A673 (cell line): ENCODE measurements at regions not wholly inside any gene's neighbourhood (a gene's known extent, or its start where the extent isn't known, plus 50 kb on each side); places are given as distances from the start of the nearest gene placed in this dataset.

ENCODE experiments used
- BruUV-seq: library from RNA; stranded (reverse); fragments of 400-500 nt; replicated peaks from 2 replicates; lab custom pipeline; 2021; lab: Mats Ljungman, UMichigan
- CTCF ChIA-PET: fragments of 300-600 bp; sonication (Branson Sonifier 250); formaldehyde crosslinking; loops from one replicate; lab custom pipeline; 2022; ENCODE audit warnings: antibody characterized with exemption; lab: Charles Lee
- POLR2A ChIA-PET: fragments of 300-600 bp; sonication (Branson Sonifier 250); formaldehyde crosslinking; loops from one replicate; lab custom pipeline; 2022; ENCODE audit warnings: antibody characterized with exemption; ENCODE audit not compliant: low non-redundant PET; lab: Charles Lee
- DNase-seq: peaks from one replicate; pipeline ENCODE4 v3.0.0-alpha.2; 2015; ENCODE audit warnings: low spot score
- H3K27ac ChIP-seq: fragments of 200-600 bp; sonication (generic); 2 replicates; pipeline ENCODE4 v1.5.1; 2016; ENCODE audit warnings: mixed run types, low read depth, mild to moderate bottlenecking, mixed read lengths, antibody characterized with exemption, low read length; ENCODE audit not compliant: poor library complexity, severe bottlenecking
- H3K27me3 ChIP-seq: fragments of 200-600 bp; sonication (generic); replicated peaks from 2 replicates; pipeline ENCODE4 v1.6.1; 2017; ENCODE audit warnings: mixed run types, low read depth, mild to moderate bottlenecking, mixed read lengths, antibody characterized with exemption, low read length; ENCODE audit not compliant: insufficient read depth, poor library complexity
- H3K36me3 ChIP-seq: fragments of 200-600 bp; sonication (generic); 2 replicates; pipeline ENCODE4 v1.6.1; 2016; ENCODE audit warnings: mixed run types, mild to moderate bottlenecking, mixed read lengths, antibody characterized with exemption, low read length; ENCODE audit not compliant: insufficient read depth, poor library complexity, severe bottlenecking
- H3K4me1 ChIP-seq: fragments of 200-600 bp; sonication (generic); 2 replicates; pipeline ENCODE4 v1.6.1; 2017; ENCODE audit warnings: mixed run types, mild to moderate bottlenecking, mixed read lengths, antibody characterized with exemption, low read length; ENCODE audit not compliant: insufficient read depth, poor library complexity, severe bottlenecking
- H3K4me3 ChIP-seq: fragments of 200-600 bp; sonication (generic); 2 replicates; pipeline ENCODE4 v1.5.1; 2016; ENCODE audit warnings: low read depth, mixed run types, mild to moderate bottlenecking, mixed read lengths, low read length; ENCODE audit not compliant: poor library complexity, severe bottlenecking
- H3K9me3 ChIP-seq: fragments of 200-600 bp; sonication (generic); 2 replicates; pipeline ENCODE4 v1.6.1; 2016; ENCODE audit warnings: mixed run types, low read depth, mild to moderate bottlenecking, mixed read lengths, antibody characterized with exemption, low read length; ENCODE audit not compliant: poor library complexity, severe bottlenecking
- EZH2 ChIP-seq: fragments of 200-600 bp; sonication (generic); IDR thresholded peaks from 2 replicates; pipeline ENCODE4 v1.6.1; 2017; ENCODE audit warnings: borderline replicate concordance, low read depth, mild to moderate bottlenecking, mixed read lengths, antibody characterized with exemption, low read length; ENCODE audit not compliant: poor library complexity, severe bottlenecking
- intact Hi-C: fragments of 100-400 bp; cut with micrococcal nuclease; formaldehyde crosslinking; loops from one replicate; pipeline ENCODE4 v1.10.0; 2022; ENCODE audit not compliant: unreplicated experiment
- TF ChIP-seq, protein P1 (sequence below): fragments of 300-800, 200-600 bp; sonication (generic); conservative IDR thresholded peaks from 2 replicates; pipeline ENCODE4 v1.5.1; 2017; ENCODE audit warnings: low read depth, mild to moderate bottlenecking, antibody characterized with exemption, low read length, moderate library complexity, mixed read lengths

DNA sequence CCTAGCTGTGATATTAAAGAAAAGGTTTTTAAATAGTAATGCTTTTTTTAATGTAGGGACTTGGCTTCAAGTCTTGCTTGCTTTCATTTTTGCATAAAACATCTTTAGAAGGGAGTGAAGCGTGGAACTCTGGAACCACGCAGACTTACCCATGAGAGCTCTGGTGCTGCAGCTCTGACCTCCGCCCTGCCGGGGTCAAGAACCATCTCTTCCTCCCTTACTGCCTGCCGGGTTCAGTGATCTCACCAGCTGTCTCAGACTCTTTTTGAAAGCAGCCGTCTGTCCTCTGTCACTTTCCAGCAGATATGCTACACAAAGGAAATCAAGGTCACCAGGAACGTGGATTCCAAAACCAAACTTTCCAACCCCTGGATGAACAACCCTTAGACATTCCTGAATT is 353.8 kb downstream of the GPR37 start:
- no TSS peak for BruUV-seq

DNA sequence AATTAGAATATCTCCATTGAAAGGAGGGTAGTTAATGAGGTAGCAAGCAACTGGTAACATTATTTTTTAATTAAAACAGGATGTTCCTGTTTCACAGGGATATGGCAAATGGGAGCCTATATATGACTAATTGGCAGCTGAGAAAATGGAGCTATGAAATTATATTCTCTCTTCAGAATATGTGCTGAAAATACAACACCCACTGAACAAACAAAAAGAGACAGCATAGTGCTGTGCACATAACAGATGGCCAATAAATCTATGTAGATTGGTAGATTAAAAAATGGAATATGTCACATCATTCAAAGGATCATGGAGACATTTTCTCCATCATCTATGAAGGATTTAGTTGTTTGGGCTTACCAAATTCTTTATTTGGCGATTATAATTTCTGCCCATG is 362.0 kb downstream of the GPR37 start:
- no peak for DNase-seq
- no TSS peak for BruUV-seq
- Histone ChIP-seq H3K27me3 (no peaks in the 10 kb centered on the region), H3K36me3 (no peaks in the 10 kb centered on the region), H3K4me3 (no peak overlapping the region), H3K4me1 (no peaks in the 10 kb centered on the region), H3K9me3 (no peaks in the 10 kb centered on the region), H3K27ac (no peak overlapping the region)
- intact Hi-C loops, result no loop called here
- POLR2A ChIA-PET, result no interaction called here
- CTCF ChIA-PET, result no interaction called here
- no peak for TF ChIP-seq EZH2
- TF ChIP-seq, protein P1, sequence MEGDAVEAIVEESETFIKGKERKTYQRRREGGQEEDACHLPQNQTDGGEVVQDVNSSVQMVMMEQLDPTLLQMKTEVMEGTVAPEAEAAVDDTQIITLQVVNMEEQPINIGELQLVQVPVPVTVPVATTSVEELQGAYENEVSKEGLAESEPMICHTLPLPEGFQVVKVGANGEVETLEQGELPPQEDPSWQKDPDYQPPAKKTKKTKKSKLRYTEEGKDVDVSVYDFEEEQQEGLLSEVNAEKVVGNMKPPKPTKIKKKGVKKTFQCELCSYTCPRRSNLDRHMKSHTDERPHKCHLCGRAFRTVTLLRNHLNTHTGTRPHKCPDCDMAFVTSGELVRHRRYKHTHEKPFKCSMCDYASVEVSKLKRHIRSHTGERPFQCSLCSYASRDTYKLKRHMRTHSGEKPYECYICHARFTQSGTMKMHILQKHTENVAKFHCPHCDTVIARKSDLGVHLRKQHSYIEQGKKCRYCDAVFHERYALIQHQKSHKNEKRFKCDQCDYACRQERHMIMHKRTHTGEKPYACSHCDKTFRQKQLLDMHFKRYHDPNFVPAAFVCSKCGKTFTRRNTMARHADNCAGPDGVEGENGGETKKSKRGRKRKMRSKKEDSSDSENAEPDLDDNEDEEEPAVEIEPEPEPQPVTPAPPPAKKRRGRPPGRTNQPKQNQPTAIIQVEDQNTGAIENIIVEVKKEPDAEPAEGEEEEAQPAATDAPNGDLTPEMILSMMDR, result no peak

More for the DNA sequence above, 353.8 kb downstream of the GPR37 start:
- ChIA-PET CTCF (no interaction called here), POLR2A (no interaction called here)
- Histone ChIP-seq H3K36me3 (no peaks in the 10 kb centered on the region), H3K27ac (no peak overlapping the region), H3K27me3 (no peaks in the 10 kb centered on the region), H3K9me3 (no peaks in the 10 kb centered on the region), H3K4me3 (no peak overlapping the region), H3K4me1 (no peaks in the 10 kb centered on the region)
- TF ChIP-seq EZH2, result no peak
- TF ChIP-seq, protein P1, result no peak
- intact Hi-C loops, result no loop called here
- no peak for DNase-seq

DNA sequence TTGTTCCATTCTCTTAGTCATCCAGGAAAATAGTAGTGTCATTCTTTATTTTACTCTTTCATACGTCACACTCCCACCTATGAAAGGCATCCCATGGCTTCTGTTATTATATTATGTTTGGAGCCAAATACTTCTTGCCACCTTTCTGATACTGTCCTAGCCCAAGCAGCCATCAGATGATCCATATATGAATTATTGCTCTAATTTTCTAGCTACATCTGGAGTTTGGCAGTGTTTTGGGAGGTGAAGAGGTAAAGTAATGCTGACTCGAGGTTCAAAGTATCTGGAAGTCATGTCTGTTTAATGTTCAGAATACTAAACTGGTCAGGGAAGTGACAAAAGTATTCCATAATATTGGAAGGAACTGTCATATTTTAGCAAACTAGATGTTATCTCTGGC is 362.5 kb downstream of the GPR37 start:
- ChIA-PET POLR2A (no interaction called here), CTCF (no interaction called here)
- Histone ChIP-seq H3K9me3 (no peaks in the 10 kb centered on the region), H3K27ac (no peak overlapping the region), H3K4me3 (no peak overlapping the region), H3K27me3 (no peaks in the 10 kb centered on the region), H3K4me1 (no peaks in the 10 kb centered on the region), H3K36me3 (no peaks in the 10 kb centered on the region)
- no peak for DNase-seq
- no peak for TF ChIP-seq EZH2
- TF ChIP-seq, protein P1, result no peak
- no TSS peak for BruUV-seq
- intact Hi-C loops, result no loop called here
